ENCODE measurements at regions not wholly inside any gene's neighbourhood (a gene's known extent, or its start where the extent isn't known, plus 50 kb on each side); places are given as distances from the start of the nearest gene placed in this dataset.

GRCh38 chrX:44096666-44097065 lies 123.5 kb upstream of the NDP start:
- no peaks in the 10 kb centered on the region for H3K9me3 ChIP-seq (ENCODE audit: low read depth)
- H3K27ac ChIP-seq: no peak overlapping the region
- no peak overlapping the region for H3K4me3 ChIP-seq
- TF ChIP-seq CTCF (IDR thresholded peaks at IDR 0.05; ENCODE audit: low read depth, low read length): no peak
- no peaks in the 10 kb centered on the region for H3K27me3 ChIP-seq
- DNase-seq (ENCODE audit: low read depth in 1 of 2, low spot score in 1 of 2): no peak
- H3K4me1 ChIP-seq (ENCODE audit: low read depth): no peaks in the 10 kb centered on the region
- H3K36me3 ChIP-seq: no peaks in the 10 kb centered on the region

- no peak for TF ChIP-seq CTCF (IDR thresholded peaks at IDR 0.05; ENCODE audit: low read depth, low read length)
- no peak overlapping the region for H3K4me3 ChIP-seq
- no peak overlapping the region for H3K27ac ChIP-seq
- H3K9me3 ChIP-seq (ENCODE audit: low read depth): no peaks in the 10 kb centered on the region
- DNase-seq (ENCODE audit: low read depth in 1 of 2, low spot score in 1 of 2): no peak
- no peaks in the 10 kb centered on the region for H3K36me3 ChIP-seq
- no peaks in the 10 kb centered on the region for H3K4me1 ChIP-seq (ENCODE audit: low read depth)
- no peaks in the 10 kb centered on the region for H3K27me3 ChIP-seq
Measured at GRCh38 chrX:44094821-44095530, 121.8 kb upstream of the NDP start.

- Histone ChIP-seq H3K36me3 (no peaks in the 10 kb centered on the region), H3K27ac (no peak overlapping the region), H3K27me3 (no peaks in the 10 kb centered on the region), H3K9me3 (ENCODE audit: low read depth) (no peaks in the 10 kb centered on the region), H3K4me1 (ENCODE audit: low read depth) (no peaks in the 10 kb centered on the region), H3K4me3 (no peak overlapping the region)
- TF ChIP-seq CTCF (IDR thresholded peaks at IDR 0.05; ENCODE audit: low read depth, low read length): no peak
- DNase-seq (ENCODE audit: low read depth in 1 of 2, low spot score in 1 of 2): no peak
Measured at GRCh38 chrX:44093431-44093830, 120.2 kb upstream of the NDP start.

- no peaks in the 10 kb centered on the region for H3K27me3 ChIP-seq
- no peaks in the 10 kb centered on the region for H3K36me3 ChIP-seq
- H3K9me3 ChIP-seq (ENCODE audit: low read depth): no peaks in the 10 kb centered on the region
- no peak for TF ChIP-seq CTCF (IDR thresholded peaks at IDR 0.05; ENCODE audit: low read depth, low read length)
- no peak overlapping the region for H3K27ac ChIP-seq
- no peak for DNase-seq (ENCODE audit: low read depth in 1 of 2, low spot score in 1 of 2)
- no peaks in the 10 kb centered on the region for H3K4me1 ChIP-seq (ENCODE audit: low read depth)
- no peak overlapping the region for H3K4me3 ChIP-seq
Measured at GRCh38 chrX:44092778-44093177, 119.6 kb upstream of the NDP start.

- no peak for TF ChIP-seq CTCF (IDR thresholded peaks at IDR 0.05; ENCODE audit: low read depth, low read length)
- no peaks in the 10 kb centered on the region for H3K4me1 ChIP-seq (ENCODE audit: low read depth)
Measured at GRCh38 chrX:44088510-44089144, 115.4 kb upstream of the NDP start.

More at GRCh38 chrX:44088510-44089144, 115.4 kb upstream of the NDP start:
- H3K4me3 ChIP-seq: no peak overlapping the region
- H3K36me3 ChIP-seq: no peaks in the 10 kb centered on the region
- no peaks in the 10 kb centered on the region for H3K9me3 ChIP-seq (ENCODE audit: low read depth)
- H3K27ac ChIP-seq: no peak overlapping the region
- no peak for DNase-seq (ENCODE audit: low read depth in 1 of 2, low spot score in 1 of 2)
- H3K27me3 ChIP-seq: no peaks in the 10 kb centered on the region

Data from cardiac muscle cell (in vitro differentiated cells and primary cell).